ENCODE measurements at regions not wholly inside any gene's neighbourhood (a gene's known extent, or its start where the extent isn't known, plus 50 kb on each side); places are given as distances from the start of the nearest gene placed in this dataset.

DNA sequence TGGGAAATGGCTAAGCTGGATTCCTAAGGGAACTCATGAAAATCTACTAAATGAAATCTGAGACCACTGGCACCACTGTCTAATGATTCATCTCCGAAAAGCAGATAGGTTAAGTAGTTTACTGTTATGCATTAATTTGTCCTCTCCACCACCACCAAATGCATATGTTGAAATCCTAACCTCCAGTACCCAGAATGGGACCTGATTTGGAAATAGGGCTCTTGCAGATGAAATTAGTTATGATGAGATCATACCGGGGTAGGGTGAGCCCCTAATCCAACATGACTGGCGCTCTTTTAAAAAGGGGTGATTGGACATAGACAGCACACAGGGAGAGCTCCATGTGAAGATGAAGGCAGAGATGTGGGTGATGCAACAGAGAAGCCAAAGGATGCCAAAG, 124.9 kb upstream of the GUCY1A1 start:
- TF ChIP-seq GATA2 (IDR thresholded peaks at IDR 0.05; ENCODE audit: low read depth, low read length): no peak
- TF ChIP-seq GATA3 (IDR thresholded peaks at IDR 0.05; ENCODE audit: low read depth, low read length): no peak
